HG03342 (cell line): ENCODE measurements at regions not wholly inside any gene's neighbourhood (a gene's known extent, or its start where the extent isn't known, plus 50 kb on each side); places are given as distances from the start of the nearest gene placed in this dataset.

ENCODE experiments used
- ATAC-seq: cut with Tn5 transposase; IDR thresholded peaks from one replicate; pipeline ENCODE4 v1.9.1; 2021; ENCODE audit warnings: mild to moderate bottlenecking, moderate library complexity; ENCODE audit not compliant: unreplicated experiment

- no peak for ATAC-seq
These were observed 278.8 kb downstream of the ENC1 start for GRCh38 chr5:74361406-74362358.

GRCh38 chr5:74360535-74361210, 279.9 kb downstream of the ENC1 start:
- no peak for ATAC-seq

- no peak for ATAC-seq
These were observed 282.7 kb downstream of the ENC1 start for GRCh38 chr5:74357827-74358226.

- ATAC-seq, result no peak
These were observed 284.4 kb downstream of the ENC1 start for GRCh38 chr5:74356009-74356695.

- ATAC-seq, result no peak
These were observed 285.3 kb downstream of the ENC1 start for GRCh38 chr5:74355041-74355824.

GRCh38 chr5:74352256-74352655, 288.3 kb downstream of the ENC1 start:
- no peak for ATAC-seq

- ATAC-seq, result no peak
These were observed 297.4 kb downstream of the ENC1 start for GRCh38 chr5:74342948-74343682.

GRCh38 chr5:74342182-74342581, 298.3 kb downstream of the ENC1 start:
- no peak for ATAC-seq

GRCh38 chr5:74341221-74341620, 299.3 kb downstream of the ENC1 start:
- ATAC-seq, result no peak

- ATAC-seq, result no peak
These were observed 300.1 kb downstream of the ENC1 start for GRCh38 chr5:74340476-74340875.

- no peak for ATAC-seq
These were observed 302.6 kb downstream of the ENC1 start for GRCh38 chr5:74337984-74338310.

GRCh38 chr5:74337254-74337983, 303.1 kb downstream of the ENC1 start:
- ATAC-seq, result no peak

GRCh38 chr5:74336297-74336696, 304.2 kb downstream of the ENC1 start:
- no peak for ATAC-seq

- ATAC-seq, result no peak
These were observed 305.7 kb downstream of the ENC1 start for GRCh38 chr5:74334762-74335384.

- ATAC-seq, result no peak
These were observed 306.3 kb downstream of the ENC1 start for GRCh38 chr5:74334062-74334761.

GRCh38 chr5:74333430-74333829, 307.1 kb downstream of the ENC1 start:
- no peak for ATAC-seq

- no peak for ATAC-seq
These were observed 307.8 kb downstream of the ENC1 start for GRCh38 chr5:74332682-74333081.

GRCh38 chr5:74332006-74332405, 308.5 kb downstream of the ENC1 start:
- ATAC-seq, result no peak
